Fibroblast of villous mesenchyme (primary cell): ENCODE measurements at regions not wholly inside any gene's neighbourhood (a gene's known extent, or its start where the extent isn't known, plus 50 kb on each side); places are given as distances from the start of the nearest gene placed in this dataset.

ENCODE experiments used
- DNase-seq: peaks from one replicate; pipeline ENCODE4 v3.0.0-alpha.2; 2010; ENCODE audit warnings: low read depth
- H3K4me3 ChIP-seq: 2 replicates; pipeline ENCODE4 v1.5.1; 2011; ENCODE audit warnings: low read depth, mild to moderate bottlenecking, low read length
- TF ChIP-seq, protein P1 (sequence below): IDR thresholded peaks from 2 replicates; pipeline ENCODE4 v1.5.1; 2012; ENCODE audit warnings: low read depth, mild to moderate bottlenecking, low read length; ENCODE audit not compliant: insufficient read depth

GRCh38 chr3:72401005-72401545, 447.2 kb downstream of the SHQ1 start:
- no peak for DNase-seq
- TF ChIP-seq, protein P1, sequence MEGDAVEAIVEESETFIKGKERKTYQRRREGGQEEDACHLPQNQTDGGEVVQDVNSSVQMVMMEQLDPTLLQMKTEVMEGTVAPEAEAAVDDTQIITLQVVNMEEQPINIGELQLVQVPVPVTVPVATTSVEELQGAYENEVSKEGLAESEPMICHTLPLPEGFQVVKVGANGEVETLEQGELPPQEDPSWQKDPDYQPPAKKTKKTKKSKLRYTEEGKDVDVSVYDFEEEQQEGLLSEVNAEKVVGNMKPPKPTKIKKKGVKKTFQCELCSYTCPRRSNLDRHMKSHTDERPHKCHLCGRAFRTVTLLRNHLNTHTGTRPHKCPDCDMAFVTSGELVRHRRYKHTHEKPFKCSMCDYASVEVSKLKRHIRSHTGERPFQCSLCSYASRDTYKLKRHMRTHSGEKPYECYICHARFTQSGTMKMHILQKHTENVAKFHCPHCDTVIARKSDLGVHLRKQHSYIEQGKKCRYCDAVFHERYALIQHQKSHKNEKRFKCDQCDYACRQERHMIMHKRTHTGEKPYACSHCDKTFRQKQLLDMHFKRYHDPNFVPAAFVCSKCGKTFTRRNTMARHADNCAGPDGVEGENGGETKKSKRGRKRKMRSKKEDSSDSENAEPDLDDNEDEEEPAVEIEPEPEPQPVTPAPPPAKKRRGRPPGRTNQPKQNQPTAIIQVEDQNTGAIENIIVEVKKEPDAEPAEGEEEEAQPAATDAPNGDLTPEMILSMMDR = no peak

GRCh38 chr3:72398781-72399180, 449.5 kb downstream of the SHQ1 start:
- no peak overlapping the region for H3K4me3 ChIP-seq
- TF ChIP-seq, protein P1 = no peak
- DNase-seq = no peak

More at GRCh38 chr3:72401005-72401545, 447.2 kb downstream of the SHQ1 start:
- no peak overlapping the region for H3K4me3 ChIP-seq

DNA sequence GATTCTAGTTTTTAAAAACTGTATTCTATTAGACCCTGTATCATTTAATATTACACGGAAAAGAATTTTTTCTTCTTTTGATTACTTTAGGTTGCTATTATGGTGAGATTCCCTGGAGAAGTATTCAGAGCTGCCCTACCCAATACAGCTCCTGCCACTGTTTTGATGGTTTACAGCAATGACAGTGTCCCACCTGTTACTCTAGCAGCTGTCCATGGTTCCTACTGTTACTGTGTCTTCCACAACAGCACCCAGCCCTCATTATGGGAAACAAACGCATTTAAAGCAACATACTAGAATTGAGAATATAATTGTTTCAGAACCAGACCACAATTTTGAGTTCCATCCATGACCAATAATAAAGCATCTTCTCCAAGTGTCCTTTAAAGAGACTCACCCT, 450.7 kb downstream of the SHQ1 start:
- TF ChIP-seq, protein P1 = no peak
- DNase-seq = no peak
- no peak overlapping the region for H3K4me3 ChIP-seq

DNA sequence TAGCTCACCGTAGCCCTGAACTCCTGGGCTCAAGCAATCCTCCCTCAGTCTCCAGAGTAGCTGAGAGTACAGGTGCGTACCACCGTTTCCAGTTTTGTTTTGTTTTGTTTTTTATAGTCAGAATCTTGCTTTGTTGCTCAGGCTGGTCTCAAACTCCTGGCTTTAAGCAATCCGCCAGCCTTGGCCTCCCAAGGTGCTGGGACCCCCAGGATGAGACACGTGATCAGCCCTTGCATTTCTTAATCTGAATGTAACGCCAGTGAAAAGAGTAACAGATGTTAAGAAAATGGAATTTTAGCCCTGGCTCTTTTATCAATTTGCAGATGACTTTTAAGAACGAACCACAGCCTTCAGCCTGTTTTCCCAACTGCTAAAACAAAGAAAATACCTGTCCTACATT, 451.3 kb downstream of the SHQ1 start:
- DNase-seq = no peak
- H3K4me3 ChIP-seq = no peak overlapping the region
- TF ChIP-seq, protein P1 = no peak

DNA sequence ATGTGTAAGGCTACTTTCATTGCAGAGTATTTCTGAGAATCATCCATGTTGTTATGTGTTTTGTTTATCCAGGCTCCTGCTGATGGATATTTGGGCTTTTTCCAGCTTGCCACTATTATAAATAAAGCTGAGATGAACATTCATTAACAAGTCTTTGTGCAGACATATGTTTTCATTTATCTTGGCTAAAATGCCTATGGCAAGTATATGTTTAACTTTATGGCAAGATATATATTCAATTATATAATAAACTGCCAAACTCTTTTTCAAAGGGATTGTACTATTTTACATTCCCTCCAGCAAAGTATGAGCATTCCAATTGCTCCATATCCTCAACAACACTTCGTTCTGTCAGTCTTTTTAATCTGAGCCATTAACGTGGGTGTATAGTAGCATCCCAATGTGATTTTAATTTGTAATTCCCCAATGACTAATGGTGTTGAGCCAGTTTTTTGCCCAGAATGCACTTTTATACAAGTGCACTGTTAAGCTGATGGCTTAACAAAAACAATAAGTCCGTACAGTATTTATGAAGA, 452.4 kb downstream of the SHQ1 start:
- no peak overlapping the region for H3K4me3 ChIP-seq
- TF ChIP-seq, protein P1 = no peak
- peak; percentile 34 for DNase-seq

DNA sequence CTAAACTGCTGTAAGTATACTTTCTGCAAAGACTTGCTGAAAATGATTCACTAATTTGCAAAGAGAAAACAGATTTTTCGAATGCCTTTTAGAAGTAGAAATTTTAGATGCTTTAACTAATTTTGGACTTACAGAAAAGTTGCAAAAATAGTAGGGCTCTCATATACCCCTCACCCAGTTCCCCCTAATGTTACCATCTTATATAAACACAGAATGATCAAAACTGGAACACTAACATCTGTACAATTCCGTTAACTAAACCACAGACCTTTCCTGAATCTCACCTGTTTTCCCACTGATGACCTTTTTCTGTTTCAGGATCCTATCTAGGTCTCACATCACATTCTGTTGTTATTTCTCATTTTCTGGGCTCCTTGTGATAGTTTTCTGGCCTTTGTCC, 454.8 kb downstream of the SHQ1 start:
- H3K4me3 ChIP-seq = no peak overlapping the region
- TF ChIP-seq, protein P1 = no peak
- no peak for DNase-seq

DNA sequence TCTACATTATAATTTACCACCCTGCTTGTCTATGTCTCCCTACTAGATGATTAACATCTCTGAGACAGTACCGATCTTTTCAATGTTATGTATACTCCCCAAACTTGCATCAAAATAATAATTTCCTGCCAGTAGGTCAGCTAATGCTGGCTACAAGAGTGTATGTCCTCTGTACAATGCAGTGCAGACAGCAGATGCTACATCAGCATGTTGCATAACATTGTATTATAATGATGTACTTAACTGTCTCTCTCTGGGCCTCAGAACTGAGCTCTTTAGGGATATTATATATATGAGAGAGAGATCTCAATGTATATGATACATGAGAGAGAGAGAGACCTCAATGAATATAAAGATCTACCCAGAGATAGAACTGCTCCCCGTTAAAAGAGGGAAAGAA, 456.6 kb downstream of the SHQ1 start:
- peak; percentile 38 for DNase-seq
- no peak overlapping the region for H3K4me3 ChIP-seq
- TF ChIP-seq, protein P1 = no peak
